ENCODE measurements at regions not wholly inside any gene's neighbourhood (a gene's known extent, or its start where the extent isn't known, plus 50 kb on each side); places are given as distances from the start of the nearest gene placed in this dataset.
A peak's percentile ranks its signal among the peaks of the same experiment; 100 is the strongest.
"Not testable (repeated sequence)": the region's sequence is repeated elsewhere in the genome, so short reads cannot be mapped to it uniquely, and the experiment has no call there.

DNA sequence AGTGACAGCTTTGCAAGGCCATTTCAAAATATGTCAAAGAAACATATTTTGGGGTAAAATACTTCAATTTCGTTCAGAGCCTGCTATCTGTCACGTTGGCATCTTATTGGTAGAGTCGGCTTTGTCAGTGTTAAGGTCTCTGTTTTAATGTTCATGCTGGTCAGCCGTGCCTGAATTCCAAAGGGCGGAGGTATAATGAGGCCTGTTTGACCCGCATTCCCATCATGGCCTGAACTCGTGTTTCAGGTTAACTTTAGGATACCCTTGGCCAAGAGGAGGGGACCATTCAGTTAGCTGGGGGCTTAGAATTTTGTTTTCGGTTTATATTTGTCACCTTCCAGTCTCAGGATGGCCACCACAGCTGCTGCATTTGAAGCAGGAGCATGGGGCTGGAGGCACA is 236.4 kb downstream of the NFATC2 start:
- no peak for DNase-seq (ENCODE audit: low spot score)

DNA sequence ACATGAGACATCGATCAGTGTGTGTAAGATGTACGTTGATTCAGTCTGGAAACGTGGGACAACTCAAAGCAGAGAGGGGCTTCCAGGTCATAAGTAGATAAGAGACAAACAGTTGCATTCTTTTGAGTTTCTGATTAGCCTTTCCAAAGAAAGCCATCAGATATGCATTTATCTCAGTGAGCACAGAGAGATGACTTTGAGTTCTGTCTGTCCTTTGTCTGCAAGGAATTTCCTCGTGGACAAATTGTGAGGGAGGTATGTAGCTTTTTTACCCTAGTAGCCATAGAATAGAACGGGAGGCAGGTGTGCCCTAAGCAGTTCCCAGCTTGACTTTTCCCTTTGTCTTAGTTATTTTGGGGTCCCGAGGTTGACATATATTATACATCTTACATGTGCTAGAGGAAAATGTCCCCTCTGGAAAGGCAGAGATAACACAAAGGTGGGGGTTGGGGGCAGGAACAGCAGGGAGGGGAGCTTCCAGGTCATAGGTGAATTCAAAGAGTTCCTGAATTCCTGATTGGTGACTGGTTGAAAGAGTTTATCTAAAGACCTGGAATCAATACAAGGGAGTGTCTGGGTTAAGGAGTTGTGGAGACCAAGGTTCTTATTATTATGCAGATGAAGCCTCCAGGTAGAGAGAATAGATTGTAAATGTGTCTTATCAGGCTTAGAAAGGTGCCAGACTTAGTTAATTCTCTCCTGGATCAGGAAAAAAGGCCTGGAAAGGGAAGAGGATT is 237.0 kb downstream of the NFATC2 start:
- DNase-seq (ENCODE audit: low spot score) = no peak

DNA sequence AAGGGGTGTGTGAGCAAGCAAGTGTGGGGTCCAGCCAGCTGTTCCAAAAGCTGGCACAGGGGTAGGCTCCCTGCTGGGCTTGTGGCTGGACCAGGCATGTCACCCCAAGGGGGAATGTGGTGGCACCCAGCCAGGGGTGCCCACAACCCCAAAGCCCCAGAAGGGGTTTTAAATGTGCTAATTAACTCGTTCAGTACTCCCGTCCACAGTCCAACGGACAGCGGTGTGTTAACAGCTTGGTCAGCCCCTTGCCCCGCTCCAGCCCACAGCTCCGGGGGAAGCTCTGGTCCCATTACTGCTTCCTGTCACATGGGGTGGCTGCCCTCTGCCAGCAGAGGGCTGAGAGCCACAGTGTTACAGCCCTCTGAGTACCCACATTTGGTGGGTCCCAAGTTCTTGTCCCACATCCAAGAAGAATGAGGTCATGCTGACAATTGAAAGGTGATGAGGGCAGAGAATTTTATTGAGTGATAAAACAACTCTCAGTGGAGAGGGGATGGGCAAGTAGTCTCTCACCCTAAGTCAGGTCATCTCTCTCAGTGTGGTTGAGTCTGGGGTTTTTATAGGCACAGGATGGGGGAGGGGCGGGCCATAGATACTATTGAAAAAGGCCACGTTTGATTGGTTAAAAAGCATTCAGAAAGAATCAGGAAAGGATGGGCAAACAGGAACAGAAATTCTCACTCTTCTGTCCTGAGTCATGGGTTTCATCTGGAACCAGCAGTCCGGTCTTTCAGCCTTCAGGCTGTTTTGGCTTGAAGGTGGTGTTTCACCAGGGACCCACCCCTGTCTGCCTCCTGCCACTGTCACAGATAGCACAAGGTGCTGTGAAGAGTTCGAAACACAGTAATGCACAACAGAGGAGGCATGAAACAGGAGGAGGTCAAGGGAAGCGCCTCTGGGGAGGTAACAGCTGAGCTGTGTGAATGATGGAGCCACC is 238.5 kb downstream of the NFATC2 start:
- no peak for DNase-seq (ENCODE audit: low spot score)

DNA sequence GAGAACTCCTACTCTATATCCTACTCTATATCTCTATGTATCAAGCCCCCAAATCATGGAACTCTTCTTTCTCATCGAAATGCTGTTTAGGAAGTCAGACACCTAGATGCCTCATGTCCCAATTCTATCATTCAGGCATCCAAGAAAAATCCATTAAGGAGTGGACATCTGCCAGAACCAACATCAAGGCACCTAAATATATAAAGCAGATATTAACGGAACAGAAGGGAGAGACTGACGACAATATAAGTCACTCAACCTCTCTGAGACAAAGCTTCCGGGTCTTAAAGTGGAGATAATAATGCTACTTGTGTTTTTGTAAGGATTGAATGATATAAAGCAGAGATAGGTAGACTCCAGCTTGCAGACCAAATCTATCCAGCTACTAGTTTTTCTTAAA is 241.5 kb downstream of the NFATC2 start:
- no peak for DNase-seq (ENCODE audit: low spot score)

DNA sequence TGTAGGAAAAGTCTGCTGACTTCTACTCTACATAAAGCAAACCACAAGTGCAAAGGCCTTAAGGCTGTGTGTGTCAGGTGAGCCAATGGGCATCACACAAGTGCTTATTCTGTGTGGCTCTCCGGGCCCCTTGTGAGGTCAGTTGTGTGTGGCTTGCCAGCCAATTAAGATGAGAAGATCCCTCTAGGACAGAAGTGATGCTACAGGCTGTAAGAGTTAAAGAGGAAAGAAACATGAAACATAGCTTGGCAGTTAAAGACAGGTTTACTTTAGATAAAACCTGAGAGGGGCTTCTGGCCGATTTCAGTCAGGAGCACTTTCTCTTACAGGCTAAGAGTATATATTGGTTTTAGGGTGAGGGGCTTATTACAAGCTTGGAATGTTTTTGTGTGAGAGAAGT is 242.4 kb downstream of the NFATC2 start:
- no peak for DNase-seq (ENCODE audit: low spot score)

DNA sequence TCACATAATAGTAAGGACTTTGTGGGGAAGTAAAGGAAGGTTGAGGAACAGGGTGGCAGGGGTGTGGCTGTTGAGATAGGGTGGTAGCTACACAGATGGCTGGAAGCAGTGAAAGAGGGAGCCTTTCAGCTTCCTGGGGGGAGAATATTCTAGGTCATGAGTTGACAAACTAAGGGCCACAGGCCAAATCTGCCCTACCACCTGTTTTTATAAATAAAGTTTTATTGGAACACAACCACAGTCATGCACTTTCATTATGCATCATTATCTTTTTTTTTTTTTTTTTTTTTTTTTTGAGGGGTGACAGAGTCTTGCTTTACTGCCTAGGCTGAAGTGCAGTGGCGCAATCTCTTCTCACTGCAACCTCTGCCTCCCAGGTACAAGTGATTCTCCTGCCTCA is 243.1 kb downstream of the NFATC2 start:
- no peak for DNase-seq (ENCODE audit: low spot score)

DNA sequence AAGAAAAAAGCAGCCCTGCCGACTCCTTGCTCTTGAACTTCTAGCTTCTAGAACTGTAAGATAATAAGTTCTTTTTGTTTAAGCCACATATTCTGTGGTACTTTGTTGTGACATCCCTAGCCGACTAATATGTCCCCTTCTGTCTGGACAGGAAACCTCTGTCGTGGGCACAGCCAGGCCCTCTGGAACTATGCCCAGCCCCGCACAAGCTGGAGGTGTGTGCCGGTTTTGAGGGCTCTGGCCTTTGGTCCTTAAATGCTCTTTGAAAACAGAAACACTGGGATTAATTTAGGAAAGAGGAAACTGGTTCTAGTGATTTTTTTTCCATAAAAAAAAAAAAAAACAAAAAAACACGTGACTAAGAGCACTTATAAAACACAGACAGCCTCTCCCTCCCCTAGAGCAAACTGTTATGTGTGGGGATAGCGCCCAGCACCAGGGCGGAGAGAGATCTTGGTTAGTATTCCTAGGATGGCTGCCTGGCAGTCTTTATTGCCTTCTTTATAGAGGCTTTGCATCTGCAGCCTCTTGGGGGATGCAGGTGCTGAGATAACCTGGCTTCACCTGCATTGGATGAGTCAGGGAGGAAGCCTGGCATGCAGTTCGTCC is 244.3 kb downstream of the NFATC2 start:
- DNase-seq (ENCODE audit: low spot score) = no peak

DNA sequence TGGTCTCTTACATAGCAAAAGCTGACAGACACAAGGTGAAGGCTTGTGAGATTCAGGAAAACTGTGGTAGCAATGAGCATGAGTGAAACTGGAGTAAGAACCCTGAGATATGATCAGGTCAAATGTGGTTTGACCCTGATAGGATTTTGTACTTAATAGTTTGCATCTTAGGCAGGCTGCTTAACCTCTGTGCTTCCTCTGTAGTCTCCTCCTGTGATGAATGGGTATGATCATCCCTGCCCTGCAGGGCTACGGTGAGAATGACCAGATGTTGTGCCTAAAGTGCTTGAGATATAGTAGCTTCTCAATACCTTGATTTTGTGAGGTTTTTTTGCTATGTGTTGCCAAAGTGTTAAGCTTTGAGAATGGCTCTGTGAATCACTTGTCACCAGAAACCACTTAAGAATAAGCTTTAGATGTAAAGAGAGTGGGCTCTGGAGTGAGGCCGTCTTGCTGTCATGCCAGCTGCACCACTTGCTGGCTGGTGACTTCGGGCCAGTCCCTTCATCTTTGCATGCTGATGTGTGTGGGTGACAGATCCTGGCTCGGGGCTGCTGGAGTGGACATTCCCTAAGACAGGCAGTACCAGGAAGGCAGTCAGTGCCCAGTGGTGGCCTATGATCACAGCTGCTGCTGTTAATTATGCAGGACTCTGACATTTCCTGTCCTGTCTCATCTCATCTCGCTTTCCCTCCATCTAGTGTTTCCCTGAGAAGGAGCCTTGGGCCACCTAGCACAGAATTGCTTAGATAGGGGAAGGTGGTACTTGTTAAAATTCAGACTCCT is 254.7 kb downstream of the NFATC2 start:
- DNase-seq (ENCODE audit: low spot score) = no peak

DNA sequence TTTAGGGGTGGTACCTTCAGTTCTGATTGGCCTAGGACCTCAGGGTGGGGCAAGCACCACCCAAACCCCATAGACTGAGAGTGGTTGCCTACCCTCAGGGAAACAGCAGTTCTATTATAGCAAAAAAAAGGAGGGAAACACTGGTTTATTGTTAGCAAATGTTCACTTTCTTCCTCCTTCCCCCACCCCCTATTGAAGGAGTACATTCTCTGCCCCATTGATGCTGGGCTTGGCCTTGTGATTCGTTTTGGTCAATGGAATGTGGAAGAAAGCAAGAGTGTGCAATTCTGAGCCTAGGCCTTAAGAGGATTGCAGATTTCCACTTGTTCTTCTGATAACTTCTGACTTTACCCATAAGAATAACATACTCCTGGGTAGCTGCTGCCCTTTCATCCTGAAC is 255.8 kb downstream of the NFATC2 start:
- no peak for DNase-seq (ENCODE audit: low spot score)

DNA sequence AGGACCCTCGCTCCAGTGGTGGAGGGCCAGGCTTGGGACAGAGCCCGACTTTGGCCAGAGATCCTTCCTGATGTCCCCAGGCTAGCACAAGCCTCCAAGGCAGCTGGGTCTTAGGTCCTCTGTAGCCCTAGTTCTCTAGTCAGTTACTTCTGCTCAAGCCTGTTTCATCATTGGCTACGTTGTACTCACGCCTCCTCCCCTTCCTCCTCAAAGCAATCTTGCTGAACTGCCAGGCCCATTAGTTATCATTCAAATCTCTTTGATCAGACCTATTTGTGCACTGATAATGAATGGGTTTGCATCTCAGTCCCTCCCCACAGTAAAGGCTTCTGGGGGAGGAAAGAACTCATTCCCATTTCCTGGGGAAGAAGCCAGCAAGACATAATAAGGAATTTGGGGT is 256.8 kb downstream of the NFATC2 start:
- DNase-seq (ENCODE audit: low spot score) = no peak

DNA sequence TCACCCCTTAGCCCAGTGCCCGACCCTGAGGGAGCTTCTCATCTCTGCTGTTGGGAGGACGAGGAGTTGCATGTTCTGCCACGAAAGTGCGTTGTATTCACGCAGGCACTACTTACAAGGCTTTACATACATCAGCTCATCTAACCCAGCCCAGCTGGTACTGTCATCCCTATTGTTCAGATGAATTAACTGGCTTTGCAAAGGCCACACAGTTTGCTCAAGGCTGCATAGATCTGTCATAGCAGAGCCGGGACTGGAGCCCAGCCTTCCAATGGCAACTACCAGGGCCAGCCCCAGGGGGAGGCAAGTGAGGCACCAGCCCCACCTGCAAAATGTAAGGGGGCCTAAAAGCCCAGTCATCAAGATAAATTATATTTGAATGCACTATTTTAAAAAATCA is 257.6 kb downstream of the NFATC2 start:
- DNase-seq (ENCODE audit: low spot score) = no peak

DNA sequence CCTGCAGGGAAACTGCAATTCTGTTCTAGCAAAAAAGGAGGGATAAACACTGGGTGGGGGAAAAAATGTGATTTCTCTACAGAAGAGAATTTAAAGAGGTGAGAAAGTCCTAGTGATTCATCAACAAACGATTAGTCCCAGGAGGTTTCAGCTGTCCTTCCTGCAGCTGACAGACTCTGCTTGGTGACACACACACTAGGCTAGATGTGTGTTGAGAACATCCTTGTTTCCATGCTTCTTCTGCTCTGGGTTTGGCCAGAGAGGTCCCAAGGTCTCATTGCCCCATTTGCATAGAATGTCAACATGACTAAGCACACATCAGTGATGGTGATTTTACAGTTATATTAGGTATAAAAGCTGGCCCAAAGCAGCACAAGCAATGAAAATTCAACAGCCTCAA is 258.3 kb downstream of the NFATC2 start:
- DNase-seq (ENCODE audit: low spot score) = no peak

DNA sequence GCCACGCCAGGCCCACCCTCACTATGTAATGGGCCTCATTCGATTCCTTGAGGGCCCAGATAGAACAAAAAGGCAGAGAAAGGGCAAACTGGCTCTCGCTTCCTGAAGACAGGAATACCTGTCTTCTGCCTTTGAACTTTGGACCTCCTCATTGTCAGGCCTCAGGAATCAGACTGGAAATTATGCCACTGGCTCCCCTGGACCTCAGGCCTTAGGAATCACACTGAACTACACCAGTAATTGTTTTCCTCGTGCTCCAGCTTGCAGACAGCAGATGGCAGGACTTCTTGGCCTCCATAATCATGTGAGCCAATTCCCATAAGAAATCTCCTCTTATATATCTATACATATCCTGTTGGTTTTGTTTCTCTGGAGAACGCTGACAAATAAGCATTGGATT is 258.6 kb upstream of the KCNG1 start:
- DNase-seq (ENCODE audit: low spot score) = no peak

DNA sequence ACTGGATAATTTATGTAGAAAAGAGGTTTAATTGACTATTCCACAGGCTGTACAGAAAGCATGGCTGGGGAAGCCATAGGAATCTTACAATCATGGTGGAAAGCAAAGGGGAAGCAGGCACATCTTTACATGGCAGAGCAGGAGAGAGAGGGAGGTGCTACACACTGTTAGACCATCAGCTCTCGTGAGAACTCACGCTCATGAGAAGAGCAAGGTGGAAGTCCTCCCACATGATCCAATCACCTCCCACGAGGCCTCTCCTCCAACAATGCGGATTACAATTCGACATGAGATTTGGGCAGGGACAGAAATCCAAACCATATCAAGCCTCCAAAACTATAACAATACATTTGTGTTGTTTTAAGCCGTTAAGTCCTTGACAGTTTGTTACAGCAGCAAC is 257.1 kb upstream of the KCNG1 start:
- no peak for DNase-seq (ENCODE audit: low spot score)

DNA sequence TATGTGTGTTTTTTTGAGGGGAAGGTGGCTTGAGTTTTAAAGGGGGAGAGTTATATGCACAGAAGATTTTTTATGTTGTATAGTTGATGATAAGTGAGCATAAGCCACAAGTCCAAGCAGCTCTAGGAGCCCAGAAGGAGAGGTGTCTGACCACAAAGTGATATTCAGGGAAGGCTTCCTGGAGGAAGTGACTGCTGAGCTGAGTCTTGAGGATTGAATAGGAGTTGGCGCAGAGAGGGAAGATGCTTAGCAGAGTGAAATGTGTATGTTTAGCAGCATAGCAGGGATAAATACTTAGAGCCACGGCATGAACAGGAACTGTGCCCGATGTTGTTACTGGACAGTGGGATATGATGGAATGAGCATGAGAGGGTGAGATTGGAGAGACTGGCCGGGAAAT is 255.1 kb upstream of the KCNG1 start:
- DNase-seq (ENCODE audit: low spot score) = no peak

DNA sequence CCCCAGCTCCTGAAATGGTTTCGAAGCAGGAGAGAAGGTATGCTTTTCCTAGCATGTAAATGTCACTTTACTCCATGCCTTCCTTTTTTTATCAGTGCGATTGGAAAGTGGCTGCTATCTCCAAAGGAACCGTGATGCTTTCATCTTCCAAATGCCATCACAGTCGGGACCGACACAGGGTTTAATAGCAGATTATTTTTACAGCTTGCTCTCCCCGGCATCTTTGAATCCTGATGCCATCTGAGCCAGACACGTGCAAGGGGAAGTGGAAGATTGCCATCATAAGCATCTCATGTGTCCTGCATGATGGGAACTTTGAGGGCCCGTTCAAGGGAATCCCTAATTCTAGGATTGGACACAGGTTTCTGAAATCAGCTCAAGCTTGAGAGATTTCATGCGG is 253.4 kb upstream of the KCNG1 start:
- DNase-seq (ENCODE audit: low spot score) = no peak

DNA sequence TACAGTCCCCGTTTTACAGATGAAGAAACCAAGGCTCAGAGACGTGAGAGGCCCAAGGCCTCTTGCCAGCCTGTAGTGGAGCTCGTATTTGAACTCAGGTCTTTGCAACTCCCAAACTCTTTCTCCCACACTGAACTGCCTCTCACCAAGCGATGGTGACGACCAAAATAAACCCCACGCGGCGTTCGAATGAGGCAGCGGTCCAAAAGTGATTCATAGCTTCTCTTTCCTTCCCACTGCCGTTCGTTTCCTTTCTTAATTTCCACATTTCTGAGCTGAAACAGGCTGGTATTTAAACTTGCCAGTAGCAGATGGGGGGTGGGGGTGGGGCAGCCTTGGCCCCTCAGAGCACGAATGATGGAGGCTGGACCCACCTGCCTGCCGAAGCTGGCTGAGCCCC is 252.9 kb upstream of the KCNG1 start:
- no peak for DNase-seq (ENCODE audit: low spot score)

DNA sequence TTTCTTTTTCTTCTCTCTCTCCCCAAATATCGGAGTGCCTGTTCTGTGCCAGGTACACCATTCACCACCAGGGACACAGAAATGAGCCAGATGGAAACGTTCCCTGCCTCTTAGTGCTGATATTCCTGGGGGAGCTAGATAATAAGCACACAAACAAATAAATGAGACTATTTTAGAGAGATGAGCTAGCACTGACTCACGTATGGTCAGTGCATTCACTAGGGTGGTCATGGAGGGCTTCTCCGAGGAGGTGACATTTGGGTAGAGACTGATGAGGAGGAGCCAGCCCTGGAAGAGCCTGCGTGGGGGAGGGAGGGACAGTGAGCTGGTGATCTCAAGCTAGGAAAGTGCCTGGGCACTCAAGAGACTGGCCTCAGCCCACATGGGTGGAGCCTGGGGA is 252.3 kb upstream of the KCNG1 start:
- DNase-seq (ENCODE audit: low spot score) = no peak

DNA sequence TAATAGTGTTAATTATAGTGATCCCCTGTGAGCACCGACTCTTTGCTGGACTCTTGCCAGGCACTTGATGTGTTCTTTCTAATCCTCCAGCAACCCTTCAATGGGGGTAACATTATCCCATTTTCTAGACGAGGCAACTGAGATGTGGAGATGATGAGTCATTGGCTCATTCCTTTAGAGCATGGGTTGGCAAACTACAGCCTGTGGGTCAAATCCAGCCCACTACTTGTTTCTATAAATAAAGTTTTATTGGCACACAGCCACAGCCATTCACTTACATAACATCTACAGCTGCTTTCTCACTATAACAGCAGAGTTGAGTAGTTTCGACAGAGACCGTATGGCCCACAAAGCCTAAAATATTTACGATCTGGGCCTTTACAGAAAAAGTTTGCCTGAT is 249.5 kb upstream of the KCNG1 start:
- no peak for DNase-seq (ENCODE audit: low spot score)

DNA sequence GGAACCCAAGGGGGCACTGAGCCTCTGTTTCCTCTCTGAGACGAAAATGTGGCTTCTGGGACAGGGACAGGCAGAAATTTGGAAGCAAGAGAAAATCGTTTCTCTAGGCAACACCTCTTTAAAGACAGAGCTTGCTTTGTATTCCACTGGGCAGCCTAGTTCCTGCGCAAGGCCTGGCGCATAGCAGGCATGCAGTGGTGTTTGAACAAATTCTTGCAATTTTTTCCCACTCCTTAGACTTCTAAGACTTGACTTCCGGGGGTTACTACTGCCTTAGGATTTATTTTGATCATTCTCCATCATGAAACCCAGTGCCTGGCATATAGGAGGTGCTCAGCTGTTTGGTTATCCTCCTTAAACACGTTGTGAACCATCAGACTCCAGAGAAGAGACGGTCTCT is 249.0 kb upstream of the KCNG1 start:
- DNase-seq (ENCODE audit: low spot score) = no peak

DNA sequence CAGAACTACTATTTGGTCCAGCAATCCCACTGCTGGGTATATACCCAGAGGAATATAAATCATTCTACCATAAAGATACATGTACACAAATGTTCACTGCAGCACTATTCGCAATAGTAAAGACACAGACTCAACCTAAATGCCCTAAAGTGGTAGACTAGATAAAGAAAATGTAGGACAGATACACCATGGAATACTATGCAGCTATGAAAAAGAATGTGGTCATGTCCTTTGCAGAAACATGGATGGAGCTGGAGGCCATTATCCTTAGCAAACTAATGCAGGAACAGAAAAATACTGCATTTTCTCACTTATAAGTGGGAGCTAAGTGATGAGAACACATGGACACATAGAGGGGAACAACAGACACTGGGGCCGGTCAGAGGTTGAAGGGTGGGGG is 248.4 kb upstream of the KCNG1 start:
- not testable (repeated sequence) for DNase-seq (ENCODE audit: low spot score)

DNA sequence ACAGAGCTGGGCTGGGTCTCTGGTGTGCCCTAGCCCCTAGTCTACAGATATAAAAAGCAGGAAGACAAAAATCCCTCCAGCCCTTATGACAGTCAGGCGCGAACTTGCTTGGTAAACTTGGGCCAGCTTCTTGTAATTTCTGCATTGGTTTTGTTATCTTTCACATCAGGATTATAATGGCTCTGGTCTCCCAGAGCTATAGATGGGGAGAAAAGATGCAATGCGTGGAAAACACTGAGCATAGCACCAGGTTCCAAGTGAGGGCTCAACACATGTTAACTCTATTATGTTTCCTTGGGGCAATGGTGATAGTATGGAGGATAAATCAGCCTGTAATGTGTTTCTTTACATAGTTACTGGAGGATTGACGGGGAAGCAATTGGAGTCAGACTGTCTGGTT is 246.8 kb upstream of the KCNG1 start:
- peak; percentile 29 for DNase-seq (ENCODE audit: low spot score)

Measured in SK-N-DZ (cell line).